ENCODE measurements at regions not wholly inside any gene's neighbourhood (a gene's known extent, or its start where the extent isn't known, plus 50 kb on each side); places are given as distances from the start of the nearest gene placed in this dataset.

GRCh38 chr9:130755377-130756007 lies 61.9 kb downstream of the EXOSC2 start:
- no peak for DNase-seq

GRCh38 chr9:130756037-130756436 lies 62.5 kb downstream of the EXOSC2 start:
- DNase-seq, result no peak

- no peak for DNase-seq
Measured at GRCh38 chr9:130756455-130757152, 63.0 kb downstream of the EXOSC2 start.

GRCh38 chr9:130759738-130760137 lies 66.2 kb downstream of the EXOSC2 start:
- no peak for DNase-seq

GRCh38 chr9:130763331-130764171 lies 70.0 kb downstream of the EXOSC2 start:
- peak; percentile 35 for DNase-seq

- no peak for DNase-seq
Measured at GRCh38 chr9:130765137-130766020, 69.7 kb upstream of the ABL1 start.

GRCh38 chr9:130766021-130766926 lies 68.8 kb upstream of the ABL1 start:
- no peak for DNase-seq

- no peak for DNase-seq
Measured at GRCh38 chr9:130766927-130767307, 68.1 kb upstream of the ABL1 start.

GRCh38 chr9:130768265-130768664 lies 66.8 kb upstream of the ABL1 start:
- DNase-seq, result no peak

- no peak for DNase-seq
Measured at GRCh38 chr9:130768891-130769403, 66.1 kb upstream of the ABL1 start.

DNA sequence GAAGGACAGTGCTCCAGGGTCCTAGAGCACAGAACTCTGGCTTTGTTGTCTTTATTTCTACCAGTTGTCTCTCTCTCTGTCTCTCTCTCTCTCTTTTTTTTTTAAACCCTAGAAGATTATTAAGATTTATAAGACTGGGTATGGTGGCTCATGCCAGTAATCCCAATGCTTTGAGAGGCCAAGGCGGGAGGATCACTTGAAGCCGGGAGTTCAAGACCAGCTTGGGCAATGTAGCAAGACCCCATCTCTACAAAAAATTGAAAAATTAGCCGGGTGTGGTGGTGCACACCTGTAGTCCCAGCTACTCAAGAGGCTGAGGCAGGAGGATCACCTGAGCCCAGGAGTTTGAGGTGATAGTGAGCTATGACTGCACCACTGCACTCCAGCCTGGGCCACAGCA lies 65.0 kb upstream of the ABL1 start:
- DNase-seq, result no peak

- DNase-seq, result peak; percentile 41
Measured at GRCh38 chr9:130770679-130771442, 64.2 kb upstream of the ABL1 start.

DNA sequence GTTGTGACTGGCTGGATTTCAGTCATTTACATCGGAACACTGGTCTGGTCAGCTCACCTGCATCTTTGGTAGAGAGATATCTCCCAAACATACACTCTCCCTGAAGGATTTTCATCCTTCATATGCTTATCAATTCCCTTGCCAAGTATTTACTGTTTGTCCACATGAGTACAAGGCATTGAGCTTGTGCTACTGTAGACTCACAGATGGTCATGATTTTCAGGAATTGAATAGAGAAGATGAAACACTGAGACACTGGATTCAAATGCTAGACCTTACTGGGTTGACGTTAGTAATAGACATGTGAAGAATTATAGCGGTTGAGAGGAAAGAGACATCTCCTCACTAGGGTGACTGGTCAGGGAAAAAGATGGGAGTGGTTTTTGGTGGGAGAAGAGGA lies 62.9 kb upstream of the ABL1 start:
- DNase-seq, result no peak

DNA sequence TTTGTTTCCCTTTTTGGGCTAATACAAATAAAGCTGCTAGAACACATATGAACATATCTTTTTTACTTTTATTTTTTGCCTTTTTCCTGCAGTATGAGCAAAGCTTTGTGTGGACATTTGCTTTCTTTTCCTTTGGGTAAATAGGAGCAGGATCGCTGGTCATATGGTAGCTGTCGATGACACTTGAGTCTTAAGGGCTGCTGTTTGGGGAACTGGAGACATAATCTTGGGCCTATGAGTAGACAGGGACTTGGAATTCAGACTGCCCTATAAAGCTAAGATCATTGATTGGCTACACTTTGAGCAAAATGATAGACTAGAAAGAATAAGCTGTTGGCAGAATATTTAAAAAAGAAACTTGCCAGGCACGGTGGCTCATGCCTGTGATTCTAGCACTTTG lies 60.9 kb upstream of the ABL1 start:
- DNase-seq, result no peak

DNA sequence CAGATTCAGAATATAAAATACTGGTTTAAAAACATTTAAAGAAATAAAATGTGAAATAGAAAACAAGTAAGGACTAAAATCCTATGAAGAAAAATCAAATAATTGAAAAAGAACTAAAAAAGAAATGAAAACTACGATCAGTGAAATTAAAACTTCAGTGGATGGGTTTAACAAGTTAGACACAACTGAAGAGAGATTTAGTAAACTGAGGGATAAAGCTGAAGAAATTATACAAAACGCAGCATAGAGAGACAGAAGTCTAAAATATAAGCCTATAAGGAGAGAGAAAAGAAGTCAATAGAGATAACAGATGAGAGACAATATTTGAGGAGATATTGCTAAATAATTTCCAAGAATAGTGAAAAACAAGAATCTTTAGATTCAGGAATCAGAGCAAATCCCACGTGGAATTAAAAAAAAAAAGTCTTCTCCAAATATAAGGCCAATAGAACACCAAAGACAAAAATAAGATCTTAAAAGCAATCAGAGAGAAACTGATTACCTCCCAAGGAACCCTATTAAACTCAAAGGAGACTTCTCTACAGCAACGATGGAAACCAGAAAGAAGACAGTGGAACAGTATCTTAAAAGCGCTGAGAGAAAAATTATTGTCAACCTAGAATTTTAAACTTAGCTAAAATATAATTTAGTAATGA lies 59.6 kb upstream of the ABL1 start:
- DNase-seq, result no peak

DNA sequence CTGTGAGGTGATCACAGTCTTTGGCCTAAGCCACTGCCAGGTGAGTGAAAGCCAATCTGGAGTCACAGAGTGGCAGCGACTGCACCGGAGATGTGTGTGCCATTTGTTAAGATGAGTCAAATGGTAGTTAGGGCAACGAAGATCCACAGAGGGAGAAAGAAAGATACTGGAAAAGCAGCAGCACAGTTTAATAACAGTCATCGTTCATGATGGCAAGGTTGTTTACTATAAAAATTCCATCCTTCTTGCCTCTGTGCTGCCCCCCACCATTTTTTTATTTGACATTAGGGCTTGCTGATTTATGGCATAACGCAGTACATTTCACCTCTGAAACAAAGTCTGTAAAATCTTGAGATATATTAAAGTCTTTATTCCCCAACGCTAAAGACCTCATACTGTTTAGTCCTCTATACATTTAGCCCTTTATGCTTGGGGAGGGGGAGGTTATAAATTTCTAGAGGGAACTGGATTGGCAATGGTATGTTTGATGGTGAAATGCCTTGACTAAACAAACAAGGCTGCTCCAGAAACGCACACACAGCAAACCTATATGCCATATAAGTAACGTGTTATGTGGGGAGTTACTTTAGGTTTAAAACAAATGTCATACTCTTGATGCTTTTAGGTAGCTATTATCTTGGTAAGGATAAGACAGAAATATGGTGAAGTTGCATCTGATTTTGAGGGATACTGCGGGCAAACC lies 55.8 kb upstream of the ABL1 start:
- DNase-seq, result no peak

GRCh38 chr9:130780415-130780814 lies 54.6 kb upstream of the ABL1 start:
- DNase-seq, result no peak

DNA sequence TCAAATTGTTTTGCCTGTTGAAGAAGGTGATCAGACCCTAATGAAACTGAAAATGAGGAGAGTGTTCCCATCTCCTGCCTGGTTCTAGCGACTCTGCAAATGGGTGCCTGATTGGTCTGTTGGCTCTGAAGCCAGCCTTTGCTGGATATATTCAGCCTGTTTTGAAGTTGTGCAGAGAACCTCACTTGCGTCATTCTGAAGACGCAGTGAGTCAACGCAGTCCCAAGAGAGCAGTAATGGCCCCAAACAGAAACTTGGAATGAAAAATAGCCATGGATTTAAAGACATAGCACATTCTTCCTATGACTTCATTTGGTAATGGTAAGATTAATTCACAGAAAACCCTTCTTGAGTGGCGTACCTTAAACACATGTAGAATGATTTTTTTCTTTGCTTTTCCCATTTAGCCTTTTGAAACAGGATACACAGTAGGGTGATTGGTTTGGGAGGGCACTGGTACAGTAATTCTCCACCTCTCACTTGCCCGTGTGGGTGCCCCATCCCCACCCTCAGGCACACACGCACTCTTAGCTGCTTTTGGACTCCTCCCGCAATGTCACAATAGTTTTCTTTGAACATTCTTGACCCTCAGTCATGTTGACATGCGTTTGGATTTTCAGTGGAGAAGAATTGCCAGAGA lies 54.1 kb upstream of the ABL1 start:
- peak; percentile 51 for DNase-seq

GRCh38 chr9:130781569-130781968 lies 53.5 kb upstream of the ABL1 start:
- DNase-seq, result no peak

Measured in DMS 273 treated with DMSO at 0.1 percent for 48 hours (cell line).